ENCODE measurements at regions not wholly inside any gene's neighbourhood (a gene's known extent, or its start where the extent isn't known, plus 50 kb on each side); places are given as distances from the start of the nearest gene placed in this dataset.

- intact Hi-C loops (cut with DNase I) = loop anchor here (5.0 kb wide), 1 partner anchor 232 kb away; no protein-coding TSS in a partner anchor
- no peaks in the 10 kb centered on the region for H3K9me3 ChIP-seq
- WGBS, 2 donors = 64 to 90% methylated on average over 2 of the region's 2 CpGs
- H3K27ac ChIP-seq = no peak overlapping the region
- DNase-seq = no peak
- no peaks in the 10 kb centered on the region for H3K4me1 ChIP-seq
- TF ChIP-seq CTCF (IDR thresholded peaks at IDR 0.05) (no peak), POLR2A (IDR thresholded peaks at IDR 0.05) (no peak)
- H3K4me3 ChIP-seq (replicated peaks in 1 of 3) = no peak overlapping the region
- no peaks in the 10 kb centered on the region for H3K36me3 ChIP-seq
- H3K27me3 ChIP-seq = no peaks in the 10 kb centered on the region
Measured at GRCh38 chr13:46490129-46490528, 62.8 kb upstream of the LRCH1 start.

- no peak overlapping the region for H3K4me3 ChIP-seq (replicated peaks in 1 of 3)
- intact Hi-C loops (cut with DNase I) = loop anchor here (5.0 kb wide), 1 partner anchor 233 kb away; no protein-coding TSS in a partner anchor
- H3K36me3 ChIP-seq = no peaks in the 10 kb centered on the region
- no peaks in the 10 kb centered on the region for H3K4me1 ChIP-seq
- H3K27me3 ChIP-seq = no peaks in the 10 kb centered on the region
- no peak overlapping the region for H3K27ac ChIP-seq
- DNase-seq = no peak
- no peaks in the 10 kb centered on the region for H3K9me3 ChIP-seq
- WGBS, 2 donors = 70 to 80% methylated on average over 5 of the region's 5 CpGs
- TF ChIP-seq CTCF (IDR thresholded peaks at IDR 0.05) = no peak
- TF ChIP-seq POLR2A (IDR thresholded peaks at IDR 0.05) = no peak
Measured at GRCh38 chr13:46489586-46490023, 63.4 kb upstream of the LRCH1 start.

- H3K27me3 ChIP-seq = no peaks in the 10 kb centered on the region
- H3K36me3 ChIP-seq = no peaks in the 10 kb centered on the region
- H3K27ac ChIP-seq = no peak overlapping the region
- intact Hi-C loops (cut with DNase I) = no loop called here
- no peak for DNase-seq
- 82 to 95% methylated on average over 1 of the region's 1 CpG for WGBS, 2 donors
- no peaks in the 10 kb centered on the region for H3K4me1 ChIP-seq
- no peak overlapping the region for H3K4me3 ChIP-seq (replicated peaks in 1 of 3)
- no peak for TF ChIP-seq POLR2A (IDR thresholded peaks at IDR 0.05)
- no peak for TF ChIP-seq CTCF (IDR thresholded peaks at IDR 0.05)
- H3K9me3 ChIP-seq = no peaks in the 10 kb centered on the region
Measured at GRCh38 chr13:46487748-46488147, 65.2 kb upstream of the LRCH1 start.

GRCh38 chr13:46486270-46486669 lies 66.7 kb upstream of the LRCH1 start:
- Histone ChIP-seq H3K9me3 (no peaks in the 10 kb centered on the region), H3K4me3 (replicated peaks in 1 of 3) (no peak overlapping the region), H3K27ac (no peak overlapping the region), H3K4me1 (no peaks in the 10 kb centered on the region), H3K36me3 (no peaks in the 10 kb centered on the region), H3K27me3 (no peaks in the 10 kb centered on the region)
- 66 to 77% methylated on average over 6 of the region's 6 CpGs for WGBS, 2 donors
- intact Hi-C loops (cut with DNase I) = no loop called here
- TF ChIP-seq CTCF (IDR thresholded peaks at IDR 0.05) (no peak), POLR2A (IDR thresholded peaks at IDR 0.05) (no peak)
- no peak for DNase-seq

- whole genome bisulfite sequencing, 2 donors = 80 to 88% methylated on average over 3 of the region's 3 CpGs
- no peak for TF ChIP-seq CTCF (IDR thresholded peaks at IDR 0.05)
- Histone ChIP-seq H3K27me3 (no peaks in the 10 kb centered on the region), H3K4me1 (no peaks in the 10 kb centered on the region), H3K4me3 (replicated peaks in 1 of 3) (no peak overlapping the region), H3K9me3 (no peaks in the 10 kb centered on the region), H3K27ac (no peak overlapping the region), H3K36me3 (no peaks in the 10 kb centered on the region)
- intact Hi-C loops (cut with DNase I) = no loop called here
- DNase-seq = no peak
Measured at GRCh38 chr13:46484561-46484960, 68.4 kb upstream of the LRCH1 start.
